Nephron (organoid): ENCODE measurements at regions not wholly inside any gene's neighbourhood (a gene's known extent, or its start where the extent isn't known, plus 50 kb on each side); places are given as distances from the start of the nearest gene placed in this dataset.

ENCODE experiments used
- H3K27ac Mint-ChIP-seq, 3 experiments: 2 replicates each; pipeline ENCODE4 v1.8.0; 2020; ENCODE audit warnings: mixed read lengths in 3 of 3, mild to moderate bottlenecking in 2 of 3, moderate library complexity in 1 of 3
- H3K27me3 Mint-ChIP-seq: 2 replicates; pipeline ENCODE4 v1.8.0; 2021; ENCODE audit warnings: low read depth, mild to moderate bottlenecking, moderate library complexity, mixed read lengths
- H3K36me3 Mint-ChIP-seq: 2 replicates; pipeline ENCODE4 v1.8.0; 2020; ENCODE audit warnings: low read depth, mixed read lengths
- H3K4me1 Mint-ChIP-seq: 2 replicates; pipeline ENCODE4 v1.8.0; 2020; ENCODE audit warnings: mixed read lengths
- H3K4me3 Mint-ChIP-seq, 3 experiments: 2 replicates each; pipeline ENCODE4 v1.8.0; 2020; ENCODE audit warnings: mild to moderate bottlenecking in 3 of 3, mixed read lengths in 3 of 3, moderate library complexity in 2 of 3
- H3K9me3 Mint-ChIP-seq: 2 replicates; pipeline ENCODE4 v1.8.0; 2020; ENCODE audit warnings: mixed read lengths
- TF ChIP-seq, protein P1 (sequence below), 3 experiments: fragments of 200-600 bp; sonication (generic); IDR thresholded peaks; one replicate each; pipeline ENCODE4 v1.5.0; 2021; ENCODE audit warnings: antibody characterized with exemption in 3 of 3; ENCODE audit not compliant: unreplicated experiment in 3 of 3

DNA sequence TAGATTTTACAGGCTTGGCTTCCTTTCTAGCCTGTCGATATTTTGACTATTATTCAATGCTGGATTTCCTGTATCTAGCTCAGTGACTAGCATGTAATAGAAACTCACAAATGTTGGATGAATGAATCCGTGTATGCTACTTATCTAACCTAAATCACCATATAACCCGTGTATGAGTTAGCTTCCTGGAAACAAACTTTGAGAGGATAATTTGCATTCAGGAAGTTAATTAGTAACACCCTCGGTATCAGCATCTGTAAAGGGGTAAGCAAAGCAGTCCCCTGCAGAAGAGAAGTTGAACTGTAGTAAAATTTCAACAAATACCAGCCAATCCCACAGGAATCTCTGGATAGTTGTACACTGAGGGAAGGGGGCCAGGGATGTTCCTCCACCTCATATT, 269.4 kb upstream of the LRATD1 start:
- Mint-ChIP-seq H3K27me3 (no peaks in the 10 kb centered on the region), H3K9me3 (peaks cover 3% of the 10 kb centered on the region), H3K36me3 (no peaks in the 10 kb centered on the region), H3K4me1 (no peaks in the 10 kb centered on the region), H3K27ac (no peak overlapping the region), H3K4me3 (no peak overlapping the region)
- TF ChIP-seq, protein P1, sequence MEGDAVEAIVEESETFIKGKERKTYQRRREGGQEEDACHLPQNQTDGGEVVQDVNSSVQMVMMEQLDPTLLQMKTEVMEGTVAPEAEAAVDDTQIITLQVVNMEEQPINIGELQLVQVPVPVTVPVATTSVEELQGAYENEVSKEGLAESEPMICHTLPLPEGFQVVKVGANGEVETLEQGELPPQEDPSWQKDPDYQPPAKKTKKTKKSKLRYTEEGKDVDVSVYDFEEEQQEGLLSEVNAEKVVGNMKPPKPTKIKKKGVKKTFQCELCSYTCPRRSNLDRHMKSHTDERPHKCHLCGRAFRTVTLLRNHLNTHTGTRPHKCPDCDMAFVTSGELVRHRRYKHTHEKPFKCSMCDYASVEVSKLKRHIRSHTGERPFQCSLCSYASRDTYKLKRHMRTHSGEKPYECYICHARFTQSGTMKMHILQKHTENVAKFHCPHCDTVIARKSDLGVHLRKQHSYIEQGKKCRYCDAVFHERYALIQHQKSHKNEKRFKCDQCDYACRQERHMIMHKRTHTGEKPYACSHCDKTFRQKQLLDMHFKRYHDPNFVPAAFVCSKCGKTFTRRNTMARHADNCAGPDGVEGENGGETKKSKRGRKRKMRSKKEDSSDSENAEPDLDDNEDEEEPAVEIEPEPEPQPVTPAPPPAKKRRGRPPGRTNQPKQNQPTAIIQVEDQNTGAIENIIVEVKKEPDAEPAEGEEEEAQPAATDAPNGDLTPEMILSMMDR (IDR thresholded peaks at IDR 0.05; ENCODE audit: unreplicated experiment in 3 of 3), result no peak

DNA sequence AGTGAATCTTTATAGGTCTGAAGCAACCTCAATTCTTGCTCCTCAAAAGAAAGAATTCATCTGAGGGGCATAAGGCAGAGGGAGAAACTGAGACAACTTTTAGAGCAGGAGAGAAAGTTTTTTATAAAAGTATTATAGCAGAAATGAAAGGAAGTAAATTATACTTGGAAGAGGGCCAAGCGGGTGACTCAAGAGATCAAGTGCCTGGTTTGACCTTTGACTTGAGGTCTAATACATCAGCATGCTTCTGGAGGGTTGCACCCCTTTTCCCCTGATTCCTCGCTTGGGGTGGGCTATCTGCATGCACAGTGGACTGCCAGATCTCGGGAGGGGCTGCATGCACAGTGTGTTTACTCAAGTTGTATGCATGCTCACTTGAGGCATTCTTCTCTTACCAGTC, 268.5 kb upstream of the LRATD1 start:
- H3K4me3 Mint-ChIP-seq, result no peak overlapping the region
- no peaks in the 10 kb centered on the region for H3K27me3 Mint-ChIP-seq
- peaks cover 3% of the 10 kb centered on the region for H3K9me3 Mint-ChIP-seq
- no peaks in the 10 kb centered on the region for H3K4me1 Mint-ChIP-seq
- H3K27ac Mint-ChIP-seq, result no peak overlapping the region
- H3K36me3 Mint-ChIP-seq, result no peaks in the 10 kb centered on the region
- TF ChIP-seq, protein P1 (IDR thresholded peaks at IDR 0.05; ENCODE audit: unreplicated experiment in 3 of 3), result no peak

DNA sequence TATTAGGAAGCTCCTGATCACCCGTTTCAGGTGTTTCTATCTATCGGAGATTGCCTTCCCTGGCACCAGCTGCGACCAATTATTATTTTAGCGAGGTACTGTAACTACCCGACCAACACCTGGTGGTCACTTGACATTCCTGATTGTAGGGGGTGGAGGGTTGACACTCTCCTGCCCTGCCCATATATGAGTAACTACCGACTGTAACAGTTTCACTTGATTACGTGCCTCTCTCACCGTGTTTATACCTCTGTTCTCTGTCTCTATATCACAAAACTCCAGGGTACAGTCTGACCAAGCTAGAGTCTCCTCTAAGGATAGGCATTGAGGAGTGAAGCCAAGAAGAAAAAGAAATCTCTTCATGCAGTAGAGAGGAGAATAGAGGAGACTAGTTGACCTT, 268.0 kb upstream of the LRATD1 start:
- TF ChIP-seq, protein P1 (IDR thresholded peaks at IDR 0.05; ENCODE audit: unreplicated experiment in 3 of 3), result no peak
- no peaks in the 10 kb centered on the region for H3K4me1 Mint-ChIP-seq

DNA sequence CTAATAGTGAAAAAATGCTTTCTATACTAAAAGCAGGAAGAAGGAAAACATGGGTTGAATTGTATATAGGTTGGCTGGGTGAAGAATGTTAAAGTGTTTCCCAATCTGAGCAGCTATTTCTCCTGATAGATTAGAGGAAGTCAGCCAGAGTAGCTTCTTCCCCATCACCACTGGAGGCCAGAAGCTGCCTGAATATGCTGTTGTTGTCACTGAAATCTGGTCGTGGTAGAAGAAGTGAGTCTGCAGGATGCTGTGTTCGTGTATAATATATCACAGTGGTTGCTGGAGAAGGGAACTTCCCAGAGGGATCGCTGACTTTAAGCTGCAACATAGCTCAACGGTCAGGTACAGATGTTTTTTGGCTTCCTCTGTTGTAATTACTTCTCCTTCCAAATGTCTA, 247.5 kb upstream of the LRATD1 start:
- Mint-ChIP-seq H3K4me3 (no peak overlapping the region), H3K4me1 (no peaks in the 10 kb centered on the region), H3K27ac (no peak overlapping the region), H3K27me3 (no peaks in the 10 kb centered on the region), H3K36me3 (no peaks in the 10 kb centered on the region), H3K9me3 (peaks cover under 1% of the 10 kb centered on the region)
- TF ChIP-seq, protein P1 (IDR thresholded peaks at IDR 0.05; ENCODE audit: unreplicated experiment in 3 of 3), result peak in 1 of 3 experiments; percentile 23

More for the DNA sequence above, 268.0 kb upstream of the LRATD1 start:
- H3K9me3 Mint-ChIP-seq, result peaks cover 8% of the 10 kb centered on the region
- no peaks in the 10 kb centered on the region for H3K27me3 Mint-ChIP-seq
- no peak overlapping the region for H3K27ac Mint-ChIP-seq
- H3K36me3 Mint-ChIP-seq, result no peaks in the 10 kb centered on the region
- no peak overlapping the region for H3K4me3 Mint-ChIP-seq

DNA sequence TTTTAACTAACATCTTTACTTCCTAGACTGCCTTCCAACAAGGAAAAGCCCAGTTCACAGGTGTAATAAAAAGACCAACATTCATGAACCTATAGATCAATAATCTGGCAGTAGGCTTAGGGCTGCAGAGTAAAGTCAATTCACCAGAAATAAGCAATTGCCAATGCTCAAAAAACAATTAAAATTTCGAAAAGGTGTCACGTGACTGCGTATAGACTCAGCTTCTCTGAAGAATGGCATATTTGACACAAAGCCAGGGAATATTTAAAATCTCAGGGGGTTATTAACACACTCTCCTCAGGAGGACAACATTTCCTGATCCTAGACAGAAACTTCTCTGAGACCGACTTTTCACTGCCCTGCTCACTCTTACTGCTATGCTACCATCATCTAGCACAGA, 245.2 kb upstream of the LRATD1 start:
- H3K27me3 Mint-ChIP-seq, result peaks cover 4% of the 10 kb centered on the region
- no peaks in the 10 kb centered on the region for H3K9me3 Mint-ChIP-seq
- TF ChIP-seq, protein P1 (IDR thresholded peaks at IDR 0.05; ENCODE audit: unreplicated experiment in 3 of 3), result no peak
- H3K27ac Mint-ChIP-seq, result no peak overlapping the region
- H3K4me3 Mint-ChIP-seq, result no peak overlapping the region
- no peaks in the 10 kb centered on the region for H3K36me3 Mint-ChIP-seq
- H3K4me1 Mint-ChIP-seq, result no peaks in the 10 kb centered on the region

DNA sequence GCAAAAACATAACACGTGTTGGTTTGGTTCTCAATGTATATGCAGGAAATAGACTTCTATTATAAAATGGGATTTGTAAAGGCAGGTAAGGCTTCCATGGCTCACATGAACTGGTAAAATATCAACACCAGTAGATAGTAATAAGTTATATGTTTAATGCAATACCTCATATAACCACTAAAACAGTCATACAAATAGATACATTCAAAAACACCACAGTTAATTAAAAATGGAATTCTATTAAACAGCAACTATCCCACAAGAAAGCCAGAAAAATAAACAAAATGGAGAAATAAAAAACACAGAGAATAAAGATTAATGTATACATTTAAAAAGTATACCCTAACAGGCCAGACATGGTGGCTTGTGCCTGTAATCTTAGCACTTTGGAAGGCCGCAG, 243.8 kb upstream of the LRATD1 start:
- TF ChIP-seq, protein P1 (IDR thresholded peaks at IDR 0.05; ENCODE audit: unreplicated experiment in 3 of 3), result no peak
- Mint-ChIP-seq H3K4me1 (no peaks in the 10 kb centered on the region), H3K9me3 (no peaks in the 10 kb centered on the region), H3K27ac (no peak overlapping the region), H3K27me3 (peaks cover 4% of the 10 kb centered on the region), H3K4me3 (no peak overlapping the region), H3K36me3 (no peaks in the 10 kb centered on the region)
